GM19035 (cell line): ENCODE measurements at regions not wholly inside any gene's neighbourhood (a gene's known extent, or its start where the extent isn't known, plus 50 kb on each side); places are given as distances from the start of the nearest gene placed in this dataset.

Experiments
- ATAC-seq: cut with Tn5 transposase; IDR thresholded peaks from one replicate; pipeline ENCODE4 v1.9.1; 2021; ENCODE audit not compliant: unreplicated experiment

DNA sequence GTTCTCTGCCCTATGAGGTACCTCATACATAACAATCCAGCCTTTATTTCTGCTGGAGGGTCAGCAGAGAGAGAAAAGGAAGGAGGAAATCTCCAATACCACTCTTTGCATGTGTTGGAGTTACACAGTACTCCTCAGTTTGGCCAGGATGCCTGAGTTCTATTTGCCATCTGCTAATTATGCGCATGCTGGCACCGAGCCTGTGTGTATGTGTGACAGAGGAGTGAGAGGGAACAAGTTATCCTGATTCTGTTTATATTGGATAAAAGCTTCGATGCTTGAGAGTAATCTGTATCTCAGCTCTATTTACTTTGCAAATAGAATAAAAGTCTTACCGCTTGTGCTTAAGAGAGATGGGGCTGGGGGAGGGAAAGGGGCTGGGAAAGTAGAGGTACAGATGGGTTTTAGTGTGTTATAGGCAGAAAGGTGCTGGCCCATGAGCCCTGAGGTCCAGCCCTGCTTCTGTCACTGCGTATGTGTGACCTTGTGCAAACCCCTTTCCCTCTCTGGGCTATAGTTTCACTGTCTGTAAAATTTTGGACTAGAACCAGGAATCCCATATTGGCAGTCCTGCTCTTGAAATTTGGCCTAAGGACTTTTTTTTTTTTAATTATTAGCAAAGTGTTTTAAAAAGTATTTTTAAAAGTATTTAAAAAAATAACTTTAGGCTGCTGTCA is 54.5 kb upstream of the PLXNA2 start:
- ATAC-seq: no peak

DNA sequence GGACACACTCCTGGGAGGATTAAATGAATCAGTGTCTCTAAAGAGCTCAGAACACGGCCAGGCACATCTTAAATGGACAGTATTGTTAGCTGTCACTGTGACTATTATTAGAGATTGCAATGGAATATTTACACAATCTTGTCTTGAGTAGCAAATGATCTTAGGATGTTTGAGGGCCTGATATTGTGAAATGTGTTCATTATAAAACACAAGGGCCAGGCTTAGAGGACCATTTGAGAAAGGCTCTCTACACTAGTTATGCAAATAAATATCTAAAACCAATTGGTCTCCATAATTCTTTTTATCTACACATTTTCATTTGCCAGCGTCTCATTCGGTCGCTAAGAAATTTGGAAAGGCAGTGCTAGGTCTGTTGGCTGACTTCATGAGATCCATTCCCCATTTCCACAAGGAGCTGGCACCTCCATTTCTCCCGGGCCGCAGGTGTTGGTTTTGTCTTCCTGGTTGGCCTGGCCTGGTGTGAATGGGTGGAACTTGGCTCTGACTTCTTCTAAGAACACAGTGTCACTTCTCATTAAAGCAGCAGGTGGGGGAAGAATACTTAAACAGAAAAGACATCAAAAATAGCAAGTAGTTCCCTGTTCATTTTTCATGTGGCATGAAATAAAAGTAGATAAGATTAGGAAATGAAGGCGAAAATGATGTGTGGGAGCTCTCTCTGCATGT is 56.0 kb upstream of the PLXNA2 start:
- ATAC-seq: no peak

DNA sequence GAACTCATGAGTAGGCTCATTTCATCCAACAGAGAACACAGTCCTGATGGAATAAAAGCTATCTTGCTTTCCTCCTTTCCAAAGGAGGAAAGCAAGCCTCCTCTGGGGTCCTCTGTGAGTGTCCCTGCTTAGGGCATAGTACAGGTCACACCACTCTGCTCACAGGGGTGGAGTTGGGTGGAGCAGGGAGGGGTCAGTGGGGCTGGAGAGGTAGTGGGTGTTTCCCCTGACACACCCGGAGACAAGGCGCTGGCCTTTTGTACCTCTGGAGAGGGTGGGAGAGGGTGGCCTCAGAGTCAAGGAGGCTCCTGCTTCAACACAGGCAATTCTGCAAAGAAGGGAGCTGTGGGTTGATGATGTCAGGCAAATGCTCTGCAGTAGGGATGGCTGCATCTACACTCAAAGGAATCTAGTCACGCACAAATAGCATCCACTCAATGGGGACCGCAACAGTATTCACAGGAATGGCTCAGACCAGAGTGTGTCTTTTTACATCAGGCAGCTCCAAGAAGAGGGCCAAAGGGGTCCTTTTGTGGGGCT is 58.6 kb upstream of the PLXNA2 start:
- no peak for ATAC-seq

DNA sequence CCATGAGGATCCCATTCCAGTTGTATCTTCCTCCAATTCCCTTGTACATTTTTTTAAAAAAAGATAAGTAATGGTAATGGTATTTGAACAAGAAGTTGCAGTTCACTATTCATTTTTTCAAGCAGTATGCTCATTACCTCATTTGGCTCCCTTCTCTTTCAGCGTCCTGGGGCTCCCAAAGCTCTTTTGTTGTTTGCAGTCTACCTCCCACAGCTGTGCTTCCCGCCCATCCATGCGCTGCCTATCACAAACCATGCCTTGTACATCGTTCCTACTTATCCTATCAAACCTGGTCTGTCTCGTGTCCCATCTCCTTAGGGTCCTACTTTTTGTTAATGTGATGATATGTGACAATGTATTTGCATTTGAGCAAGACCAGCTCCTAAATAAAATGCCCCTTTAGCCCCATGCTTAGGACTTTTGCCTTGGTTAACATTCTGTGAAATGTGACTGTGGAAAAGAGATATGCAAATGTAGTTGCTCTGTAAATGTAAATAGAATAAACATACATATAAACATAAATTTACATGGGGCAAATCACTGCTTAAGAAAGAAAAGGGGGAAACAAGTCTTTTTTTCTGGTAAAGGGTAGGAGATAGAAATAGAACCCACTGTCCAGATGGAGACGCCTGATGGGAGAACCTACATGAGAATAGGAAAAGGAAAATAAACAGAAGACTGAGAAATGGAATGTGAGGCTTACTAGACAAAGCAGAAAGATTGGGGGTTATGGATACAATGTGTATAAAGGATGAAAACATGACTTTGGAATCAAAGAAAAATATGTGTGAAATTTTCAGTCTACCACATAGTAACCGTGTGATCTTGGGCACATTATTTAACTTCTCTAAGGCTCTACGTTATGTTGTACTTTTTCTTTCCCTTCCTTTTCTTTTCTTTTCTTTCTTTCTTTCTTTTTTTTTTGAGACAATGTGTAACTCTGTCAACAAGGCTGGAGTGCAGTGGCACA is 59.8 kb upstream of the PLXNA2 start:
- ATAC-seq: no peak

DNA sequence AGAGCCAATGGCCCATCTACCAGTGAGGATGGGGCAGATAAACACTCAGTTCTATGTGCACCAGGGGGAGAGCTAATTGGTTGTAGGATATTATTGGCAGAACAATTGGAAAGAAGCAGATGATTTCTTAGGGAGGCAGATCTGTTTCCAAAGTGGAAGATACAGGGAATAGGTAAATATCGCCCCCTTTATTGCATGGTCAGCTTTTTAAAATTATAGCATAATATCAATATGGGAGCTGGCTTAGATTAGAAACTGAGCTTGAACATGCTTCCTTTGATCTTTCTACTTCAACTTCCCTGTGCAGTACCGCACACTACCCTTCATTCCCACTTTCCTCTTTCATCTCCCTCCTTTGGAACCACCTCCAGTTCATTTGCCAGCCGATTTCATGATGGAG is 64.0 kb upstream of the PLXNA2 start:
- ATAC-seq: no peak

DNA sequence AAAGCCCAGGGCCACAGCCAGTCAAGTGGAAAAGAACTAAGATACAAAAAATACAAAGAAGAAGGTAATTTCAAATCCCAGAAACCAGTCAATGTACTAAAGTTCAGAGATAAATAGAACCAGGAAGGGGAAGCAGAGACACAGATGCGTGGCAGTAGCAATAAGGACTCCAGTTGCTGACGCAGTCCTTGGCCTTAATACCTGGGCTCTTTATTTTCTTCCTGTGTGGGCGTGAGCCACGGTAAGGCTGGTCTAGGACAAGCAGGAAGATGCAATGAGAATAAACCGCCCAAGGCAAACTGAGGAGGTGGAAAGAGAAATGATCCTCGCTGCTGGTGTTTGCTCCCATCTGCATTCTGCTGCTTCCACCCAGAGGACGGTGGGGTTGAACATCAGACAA is 65.6 kb upstream of the PLXNA2 start:
- ATAC-seq: no peak

DNA sequence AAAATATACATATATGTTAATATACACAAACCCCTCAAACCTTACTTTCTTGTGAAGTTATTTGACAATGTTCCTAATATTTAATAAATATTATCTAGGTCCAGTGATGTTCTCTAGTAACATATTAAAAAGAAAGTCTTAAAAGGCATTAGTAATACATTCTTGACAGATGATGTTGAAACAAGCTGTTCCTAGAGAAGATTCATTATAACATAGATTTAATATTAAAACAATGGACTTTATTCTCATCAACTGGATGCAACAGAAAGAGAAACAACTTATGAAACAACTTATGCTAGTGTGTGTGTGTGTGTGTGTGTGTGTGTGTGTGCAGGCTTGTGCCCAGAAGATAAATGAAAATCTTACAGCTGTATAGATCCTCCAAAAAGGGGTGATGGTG is 68.5 kb upstream of the PLXNA2 start:
- ATAC-seq: no peak

DNA sequence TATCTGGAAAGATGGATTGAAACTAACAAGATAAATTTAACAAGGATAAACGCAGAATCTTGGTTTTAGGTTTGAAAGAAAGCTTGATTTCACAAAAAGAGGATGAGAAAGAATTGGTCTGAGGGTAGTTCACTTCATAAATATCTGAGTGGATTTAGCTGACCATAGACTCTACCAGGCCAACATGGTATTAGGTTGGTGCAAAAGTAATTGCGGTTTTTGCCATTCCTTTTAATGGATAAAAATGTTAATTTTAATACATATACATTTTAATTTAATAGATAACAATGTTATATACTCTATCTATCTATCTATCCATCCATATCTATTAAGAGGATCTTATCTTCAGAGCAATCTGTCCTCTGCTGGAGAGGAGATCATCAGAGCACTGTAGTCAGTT is 70.2 kb upstream of the PLXNA2 start:
- ATAC-seq: no peak

DNA sequence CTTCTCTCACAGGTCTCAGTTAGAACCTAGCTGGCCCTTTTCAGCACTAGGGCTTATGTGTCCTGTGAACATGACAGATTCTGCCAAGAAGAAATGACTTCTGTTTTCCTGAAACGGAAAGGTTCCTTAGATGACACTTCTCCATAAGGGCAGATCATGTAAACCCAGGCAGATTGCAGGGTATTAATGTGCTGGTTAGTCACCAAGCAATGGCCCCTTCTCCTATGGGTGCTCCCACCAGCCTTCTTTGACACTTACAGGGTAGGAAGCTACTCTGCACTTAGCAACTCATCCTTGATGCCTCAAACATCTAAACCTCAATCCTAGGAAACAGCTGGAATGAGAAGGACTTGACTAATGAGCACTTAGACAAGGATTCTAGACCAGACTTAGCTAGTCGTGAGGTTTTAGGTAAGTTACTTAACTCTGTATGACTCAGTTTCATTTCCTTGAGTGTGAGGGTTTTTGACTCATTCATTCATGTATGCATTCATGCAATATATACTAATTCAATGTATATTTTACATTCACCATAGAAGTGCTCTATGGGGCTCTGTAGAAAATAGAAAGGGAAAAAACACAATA is 74.1 kb upstream of the PLXNA2 start:
- ATAC-seq: no peak

DNA sequence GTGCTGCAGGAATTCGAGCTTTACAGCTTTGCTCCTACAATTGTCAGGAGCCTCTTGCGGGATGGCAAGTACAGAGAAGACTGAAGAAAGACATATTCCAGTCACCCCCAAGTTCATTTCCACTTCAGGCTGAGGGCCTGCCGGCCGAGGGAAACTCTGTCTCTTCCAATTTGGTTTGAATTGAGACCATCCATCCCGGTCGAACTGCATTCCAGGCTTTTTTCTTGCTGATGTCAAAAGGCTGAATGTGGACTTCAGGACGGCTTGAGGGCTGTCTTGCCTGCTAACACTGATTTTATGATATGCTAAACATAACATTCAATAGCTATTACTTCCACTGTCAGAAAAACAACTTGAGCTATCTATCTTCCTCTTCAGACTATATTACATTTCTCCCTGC is 79.8 kb upstream of the PLXNA2 start:
- ATAC-seq: no peak

DNA sequence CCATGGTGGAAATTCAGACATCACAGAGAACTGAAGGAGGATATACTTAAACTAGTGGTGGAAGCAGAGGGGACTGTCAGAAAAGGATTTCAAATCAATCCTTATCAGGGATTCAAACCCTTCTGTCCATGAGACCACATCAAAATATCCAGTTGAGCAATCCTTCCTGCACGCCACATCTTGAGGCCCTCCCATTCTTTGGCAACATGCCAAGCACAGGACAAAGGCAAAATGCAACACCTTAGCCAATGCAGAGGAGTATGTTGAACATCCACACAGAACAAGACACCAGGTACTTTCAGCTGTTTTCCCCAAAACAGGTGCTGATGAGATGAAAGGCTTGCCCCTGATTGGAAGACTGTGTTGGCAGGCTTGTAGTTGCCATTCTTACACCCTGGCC is 81.8 kb upstream of the PLXNA2 start:
- ATAC-seq: no peak

DNA sequence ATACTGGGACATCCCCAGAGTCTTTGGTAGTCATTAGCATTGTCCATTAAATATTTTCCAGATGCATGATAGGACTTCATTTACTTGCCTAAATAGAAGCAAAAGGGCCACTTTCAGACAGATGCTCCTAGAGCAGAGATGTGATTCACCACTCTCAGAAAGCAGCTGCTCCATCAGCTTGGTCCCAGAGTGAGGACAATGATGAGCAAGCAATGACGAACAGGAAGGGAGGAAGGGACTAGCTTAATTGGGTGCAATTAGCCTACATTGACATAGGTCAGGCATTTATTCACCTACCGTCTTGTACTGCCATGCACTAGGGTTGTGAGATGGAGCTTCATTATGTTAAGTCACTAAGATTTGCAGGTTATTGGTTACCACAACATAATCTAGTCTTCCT is 85.1 kb upstream of the PLXNA2 start:
- no peak for ATAC-seq

DNA sequence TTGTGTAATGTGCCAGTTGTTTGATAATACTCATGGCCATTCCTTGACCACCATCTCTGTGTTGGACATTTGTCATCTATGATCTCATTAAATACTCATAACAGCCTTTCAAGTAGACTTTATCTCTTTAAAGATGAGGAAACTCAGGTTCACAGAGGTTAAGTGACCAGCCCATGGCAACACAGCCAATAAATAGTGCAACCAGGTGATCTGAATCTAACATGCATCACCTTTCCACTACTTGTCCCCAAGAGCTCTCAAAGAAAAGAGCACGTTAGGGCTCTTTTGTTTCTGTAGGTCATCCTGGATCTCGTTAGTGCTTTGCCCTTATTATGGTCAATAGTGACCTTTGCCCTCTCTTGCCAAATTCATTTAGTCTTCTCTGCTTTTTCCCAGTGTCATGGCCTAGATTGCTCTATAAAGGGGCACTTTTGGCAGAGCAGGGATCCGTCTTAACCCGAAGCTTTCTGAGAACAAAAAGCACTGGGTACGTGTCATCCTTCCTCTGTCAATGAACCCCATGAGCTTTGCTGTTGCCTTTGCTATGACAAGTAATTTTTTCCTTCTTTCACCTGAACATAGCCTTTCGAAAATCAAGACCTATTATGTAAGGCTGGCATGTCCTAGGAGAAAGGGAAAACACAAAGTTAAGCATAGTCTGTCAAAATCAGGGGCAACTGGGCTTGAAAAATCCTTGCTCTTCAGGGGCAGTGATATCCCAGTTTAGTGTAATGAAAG is 88.0 kb upstream of the PLXNA2 start:
- no peak for ATAC-seq

DNA sequence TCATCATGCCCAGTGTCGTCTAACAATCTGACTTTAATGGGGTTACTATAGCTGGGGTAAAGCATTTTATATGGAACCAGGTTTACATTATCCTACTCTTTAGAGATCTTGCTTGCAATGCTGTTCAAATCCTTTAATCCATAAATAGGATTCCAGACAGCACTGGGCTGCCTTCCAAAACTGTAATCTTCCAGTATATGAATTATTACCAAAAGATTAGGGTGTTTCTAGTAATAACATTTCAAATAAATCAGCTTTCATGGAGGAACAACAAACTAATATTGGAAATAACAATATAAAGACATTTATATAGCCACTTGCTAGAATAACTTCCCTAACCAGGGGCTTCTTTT is 88.6 kb upstream of the PLXNA2 start:
- no peak for ATAC-seq

DNA sequence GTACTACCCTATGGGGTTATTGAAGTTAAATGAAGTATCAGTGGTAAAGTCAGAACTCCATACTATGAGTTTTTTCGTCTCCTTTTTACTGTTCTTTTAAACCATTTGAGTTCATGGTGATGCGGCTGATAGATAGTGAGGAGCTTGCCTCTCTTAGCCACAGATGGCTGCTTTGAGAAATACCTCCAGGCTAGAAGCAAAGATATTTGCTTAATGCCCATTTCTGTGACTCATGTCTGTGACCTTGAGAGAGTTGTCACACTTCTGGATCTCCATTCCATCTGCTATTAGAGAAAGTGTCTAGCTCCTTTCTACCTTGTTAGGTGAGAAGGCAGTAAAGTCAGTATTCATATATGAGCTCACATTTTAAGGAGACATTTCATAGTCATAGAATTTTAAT is 89.5 kb upstream of the PLXNA2 start:
- ATAC-seq: no peak

DNA sequence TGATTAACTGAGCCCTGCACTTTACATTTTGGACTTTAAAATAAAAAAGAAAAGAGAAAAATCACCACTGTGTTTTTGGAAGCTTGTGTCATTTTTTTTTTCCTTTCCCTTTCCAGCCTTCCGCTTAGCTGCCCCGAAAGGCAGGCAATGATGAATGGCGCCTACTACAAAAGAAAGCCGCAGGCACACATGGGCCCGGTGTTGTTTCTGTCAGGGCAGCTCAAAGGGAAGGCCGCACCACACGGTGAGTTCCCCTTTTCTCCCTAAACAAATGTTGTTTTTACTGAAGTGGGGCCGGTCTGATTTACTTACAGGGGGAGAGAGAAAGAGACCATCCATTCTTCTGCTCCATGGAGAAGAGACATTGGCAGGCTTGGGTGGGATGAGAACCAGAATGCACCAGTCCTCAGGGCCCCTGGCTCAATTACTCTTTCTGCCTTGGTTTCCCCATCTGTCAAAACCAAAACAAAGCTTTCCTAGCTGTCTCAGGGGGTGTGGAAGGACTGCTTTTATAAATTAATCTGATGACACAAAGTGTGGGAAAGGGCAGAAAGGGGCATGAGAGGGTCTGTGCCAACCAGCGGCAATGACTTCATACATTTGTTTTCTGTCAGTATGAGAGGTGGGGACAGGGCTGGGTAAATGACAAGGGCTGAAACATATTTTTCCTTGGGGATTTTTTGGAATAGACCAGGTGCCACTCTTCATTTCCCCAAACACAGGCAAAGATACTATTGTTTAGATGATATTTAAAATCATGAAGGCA is 91.4 kb upstream of the PLXNA2 start:
- no peak for ATAC-seq

DNA sequence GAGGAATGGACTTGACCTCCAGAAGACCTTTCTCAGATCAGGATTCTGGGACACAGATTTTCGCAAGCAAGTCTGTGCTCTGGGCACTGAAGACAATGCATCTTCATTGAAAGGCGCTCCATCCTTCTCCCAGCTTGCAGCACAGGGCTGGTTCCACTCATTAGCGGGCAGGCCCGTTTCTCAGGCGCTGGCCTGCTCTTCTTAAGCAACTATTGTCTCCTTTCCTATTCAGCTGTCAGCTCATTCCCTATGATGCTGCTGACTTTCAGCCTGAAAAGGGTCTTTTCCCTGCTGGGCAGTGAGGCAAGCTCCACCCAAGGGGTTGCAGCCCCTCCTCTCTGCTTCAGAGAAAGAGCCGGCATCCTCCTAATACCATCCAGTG is 91.9 kb upstream of the PLXNA2 start:
- ATAC-seq: no peak

DNA sequence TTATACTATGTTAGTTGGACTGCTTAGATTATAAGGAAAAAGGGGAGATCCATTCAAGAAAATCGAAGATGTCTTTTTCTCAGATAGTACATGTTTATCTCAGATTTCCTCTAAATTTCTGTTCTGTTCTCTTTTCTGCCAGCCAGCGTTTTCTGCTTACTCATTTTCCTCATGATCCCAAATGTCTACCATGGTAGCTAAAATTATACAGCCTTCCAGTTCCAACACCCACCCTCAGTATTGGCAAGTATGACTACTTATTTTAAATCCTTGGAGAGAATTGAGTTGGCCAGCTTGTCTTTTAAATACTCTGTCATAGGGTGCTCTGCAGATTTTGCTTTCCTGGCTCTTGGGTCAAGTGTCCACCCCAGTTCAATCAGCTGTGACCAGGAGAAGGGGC is 95.7 kb upstream of the PLXNA2 start:
- ATAC-seq: no peak

DNA sequence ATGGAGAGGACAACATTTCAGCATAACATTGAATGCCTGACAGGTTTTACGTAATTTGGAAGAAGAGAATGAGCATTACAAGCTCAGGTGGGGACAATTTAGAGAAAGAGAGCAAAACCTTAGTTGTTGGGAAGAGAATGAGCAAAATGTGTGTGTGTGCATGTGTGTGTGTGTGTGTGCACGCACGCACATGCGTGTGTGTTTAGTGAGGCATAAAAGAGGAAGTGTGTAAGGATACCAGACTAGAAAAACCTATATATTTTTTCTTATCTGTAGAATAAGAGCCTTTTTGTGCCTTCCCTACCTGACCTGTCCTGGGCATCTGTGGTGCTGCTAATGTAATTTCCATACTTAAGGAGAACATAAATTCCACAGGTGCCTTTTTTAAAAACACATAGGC is 99.0 kb upstream of the PLXNA2 start:
- ATAC-seq: no peak
